SK-N-MC (cell line): ENCODE measurements at regions not wholly inside any gene's neighbourhood (a gene's known extent, or its start where the extent isn't known, plus 50 kb on each side); places are given as distances from the start of the nearest gene placed in this dataset.

Experiments used
- DNase-seq: peaks from one replicate; pipeline ENCODE4 v3.0.0-alpha.2; 2011; ENCODE audit warnings: low read depth, low spot score
- H3K27ac ChIP-seq: fragments of 200-600 bp; sonication (generic); 2 replicates; pipeline ENCODE4 v1.5.1; 2016; ENCODE audit warnings: mixed run types
- H3K36me3 ChIP-seq: fragments of 200-600 bp; sonication (generic); 2 replicates; pipeline ENCODE4 v1.6.1; 2017; ENCODE audit warnings: antibody characterized with exemption, low read length, mixed read lengths; ENCODE audit not compliant: insufficient read depth
- H3K4me3 ChIP-seq: fragments of 200-600 bp; sonication (generic); 2 replicates; pipeline ENCODE4 v1.5.1; 2016
- H3K9ac ChIP-seq: fragments of 200-600 bp; sonication (generic); 2 replicates; pipeline ENCODE4 v1.8.0; 2017; ENCODE audit warnings: mixed run types, mixed read lengths; ENCODE audit not compliant: insufficient read length
- H3K9me3 ChIP-seq: fragments of 200-600 bp; sonication (generic); 2 replicates; pipeline ENCODE4 v1.6.1; 2017; ENCODE audit warnings: low read depth, mild to moderate bottlenecking, antibody characterized with exemption, low read length, moderate library complexity, mixed read lengths
- EZH2 ChIP-seq: fragments of 200-600 bp; sonication (generic); IDR thresholded peaks from one replicate; pipeline ENCODE4 v1.6.1; 2017; ENCODE audit warnings: antibody characterized with exemption
- FOXP2 ChIP-seq: optimal IDR thresholded peaks from 2 replicates; pipeline ENCODE3; 2011; ENCODE audit warnings: mild to moderate bottlenecking, moderate library complexity; ENCODE audit not compliant: insufficient read depth; ENCODE audit errors: extremely low read length, control extremely low read depth
- POLR2AphosphoS5 ChIP-seq: IDR thresholded peaks from 2 replicates; pipeline ENCODE4 v1.6.1; 2012; ENCODE audit warnings: mild to moderate bottlenecking, low read depth, low read length, borderline replicate concordance

- Histone ChIP-seq H3K36me3 (no peaks in the 10 kb centered on the region), H3K9ac (no peak overlapping the region), H3K27ac (no peak overlapping the region), H3K9me3 (no peaks in the 10 kb centered on the region), H3K4me3 (no peak overlapping the region)
- DNase-seq, result no peak
- no peak for TF ChIP-seq EZH2
- TF ChIP-seq POLR2AphosphoS5, result no peak
- TF ChIP-seq FOXP2, result no peak
Measured at GRCh38 chr21:28768753-28769152, 223.9 kb downstream of the LTN1 start.

GRCh38 chr21:28767523-28767922, 225.2 kb downstream of the LTN1 start:
- Histone ChIP-seq H3K36me3 (no peaks in the 10 kb centered on the region), H3K9me3 (no peaks in the 10 kb centered on the region), H3K27ac (no peak overlapping the region), H3K9ac (no peak overlapping the region), H3K4me3 (no peak overlapping the region)
- no peak for DNase-seq
- no peak for TF ChIP-seq EZH2
- no peak for TF ChIP-seq FOXP2
- no peak for TF ChIP-seq POLR2AphosphoS5

- H3K9me3 ChIP-seq, result no peaks in the 10 kb centered on the region
Measured at GRCh38 chr21:28763809-28764418, 228.8 kb downstream of the LTN1 start.

GRCh38 chr21:28762357-28762735, 230.3 kb downstream of the LTN1 start:
- H3K9ac ChIP-seq, result no peak overlapping the region
- H3K36me3 ChIP-seq, result no peaks in the 10 kb centered on the region
- DNase-seq, result no peak
- no peak overlapping the region for H3K4me3 ChIP-seq
- H3K27ac ChIP-seq, result no peak overlapping the region
- no peak for TF ChIP-seq POLR2AphosphoS5
- TF ChIP-seq FOXP2, result no peak
- TF ChIP-seq EZH2, result no peak
- no peaks in the 10 kb centered on the region for H3K9me3 ChIP-seq

More at GRCh38 chr21:28763809-28764418, 228.8 kb downstream of the LTN1 start:
- H3K36me3 ChIP-seq, result no peaks in the 10 kb centered on the region
- H3K9ac ChIP-seq, result no peak overlapping the region
- DNase-seq, result no peak
- H3K27ac ChIP-seq, result no peak overlapping the region
- TF ChIP-seq POLR2AphosphoS5, result no peak
- TF ChIP-seq EZH2, result no peak
- TF ChIP-seq FOXP2, result no peak
- H3K4me3 ChIP-seq, result no peak overlapping the region

GRCh38 chr21:28761674-28762356, 230.9 kb downstream of the LTN1 start:
- H3K9me3 ChIP-seq, result no peaks in the 10 kb centered on the region
- no peaks in the 10 kb centered on the region for H3K36me3 ChIP-seq
- no peak overlapping the region for H3K27ac ChIP-seq
- no peak for DNase-seq
- no peak overlapping the region for H3K4me3 ChIP-seq
- TF ChIP-seq POLR2AphosphoS5 (no peak), EZH2 (no peak), FOXP2 (no peak)
- H3K9ac ChIP-seq, result no peak overlapping the region

- TF ChIP-seq POLR2AphosphoS5, result no peak
- Histone ChIP-seq H3K27ac (no peak overlapping the region), H3K9ac (no peak overlapping the region), H3K9me3 (no peaks in the 10 kb centered on the region), H3K4me3 (no peak overlapping the region), H3K36me3 (no peaks in the 10 kb centered on the region)
- no peak for DNase-seq
Measured at GRCh38 chr21:28758883-28759242, 233.8 kb downstream of the LTN1 start.

GRCh38 chr21:28758042-28758882, 234.4 kb downstream of the LTN1 start:
- DNase-seq, result no peak
- Histone ChIP-seq H3K9me3 (no peaks in the 10 kb centered on the region), H3K27ac (no peak overlapping the region), H3K36me3 (no peaks in the 10 kb centered on the region), H3K9ac (no peak overlapping the region), H3K4me3 (no peak overlapping the region)
- TF ChIP-seq FOXP2 (no peak), POLR2AphosphoS5 (no peak), EZH2 (no peak)

GRCh38 chr21:28754862-28755261, 237.8 kb downstream of the LTN1 start:
- H3K9me3 ChIP-seq, result no peaks in the 10 kb centered on the region
- no peaks in the 10 kb centered on the region for H3K36me3 ChIP-seq
- no peak overlapping the region for H3K4me3 ChIP-seq
- DNase-seq, result no peak
- H3K27ac ChIP-seq, result no peak overlapping the region
- TF ChIP-seq EZH2, result no peak
- no peak for TF ChIP-seq POLR2AphosphoS5
- no peak for TF ChIP-seq FOXP2
- H3K9ac ChIP-seq, result no peak overlapping the region
